HUDEP-2 (cell line): ENCODE measurements at regions not wholly inside any gene's neighbourhood (a gene's known extent, or its start where the extent isn't known, plus 50 kb on each side); places are given as distances from the start of the nearest gene placed in this dataset.
"Not testable (repeated sequence)": the region's sequence is repeated elsewhere in the genome, so short reads cannot be mapped to it uniquely, and the experiment has no call there.

ENCODE experiments used
- DNase-seq, 76 experiments: peaks; one replicate each; lab custom pipeline; 2025; ENCODE audit not compliant: unreplicated experiment in 76 of 76; lab: John Stamatoyannopoulos, UW

DNA sequence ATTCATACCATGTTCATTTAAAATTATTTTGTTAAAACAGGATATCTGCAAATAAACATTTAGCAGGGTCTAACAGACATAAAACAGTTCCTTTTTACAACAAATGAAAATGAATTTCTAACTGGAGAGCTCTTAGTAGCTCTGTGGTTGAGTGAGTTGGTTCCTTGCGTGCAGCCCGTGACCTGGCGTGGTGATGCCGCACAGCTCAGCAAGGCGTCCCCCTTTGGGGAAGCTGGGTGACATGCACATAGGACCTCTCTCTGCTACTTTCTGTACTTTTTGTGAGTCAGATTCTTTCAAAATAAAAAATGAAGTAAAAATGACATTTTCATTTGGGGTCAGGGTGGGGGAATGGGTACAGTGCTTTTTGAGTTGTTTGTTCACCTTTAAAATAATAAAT, 75.9 kb downstream of the NPIPB11 start:
- not testable (repeated sequence) for DNase-seq

DNA sequence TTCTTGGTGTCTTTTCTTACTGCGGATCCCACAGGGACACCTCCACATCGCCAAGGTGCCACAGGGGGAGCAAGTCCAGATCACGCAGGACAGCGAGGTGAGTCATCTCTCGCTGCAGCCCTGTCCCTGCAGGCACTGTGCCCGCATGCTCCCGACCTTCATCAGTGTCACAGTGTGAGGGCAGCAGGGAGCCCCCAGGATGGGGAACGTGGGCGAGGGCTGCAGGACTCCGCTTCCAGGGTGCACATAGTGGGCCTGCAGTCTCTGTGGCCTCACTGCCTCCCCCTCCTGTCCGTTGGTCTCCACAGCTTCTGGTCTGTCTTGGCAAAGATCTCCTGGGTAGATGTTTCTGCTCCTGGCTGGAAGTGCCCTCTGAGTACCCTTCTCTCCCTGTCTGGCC, 78.0 kb downstream of the NPIPB11 start:
- DNase-seq = not testable (repeated sequence)

DNA sequence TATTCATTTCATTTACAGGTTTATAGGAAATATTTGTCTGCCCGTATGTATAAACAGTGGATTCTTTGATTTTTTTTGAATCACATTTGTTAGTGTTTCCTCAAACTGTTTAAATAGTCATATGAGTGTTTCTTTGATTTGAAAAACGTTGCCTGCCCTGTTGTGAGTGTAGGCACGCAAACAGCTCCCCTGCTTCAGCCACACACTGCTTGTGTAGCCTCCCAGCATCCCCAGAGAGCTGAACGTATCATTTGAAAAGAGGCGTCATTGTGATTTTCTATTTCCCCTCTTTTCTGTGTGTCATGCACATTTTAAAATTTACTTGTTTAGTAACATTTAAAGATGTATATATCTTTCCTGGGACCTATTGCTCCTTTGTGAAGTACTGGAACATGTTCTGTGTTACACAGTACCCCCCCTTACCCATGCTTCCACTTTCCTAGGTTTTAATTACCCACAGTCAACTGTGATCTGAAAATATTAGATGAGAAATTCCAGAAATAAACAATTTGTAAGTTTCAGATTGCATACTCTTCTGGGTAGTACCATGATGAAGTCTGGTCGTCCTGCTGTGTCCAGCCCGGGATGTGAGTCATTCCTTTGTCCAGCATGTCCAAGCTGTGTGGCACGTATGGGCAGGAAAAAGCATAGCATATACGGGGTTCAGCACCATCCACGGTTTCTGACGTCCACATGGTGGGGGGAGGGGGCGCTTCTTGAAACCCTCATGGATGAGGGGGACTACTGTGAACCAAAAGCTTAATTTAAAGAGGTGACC, 78.7 kb downstream of the NPIPB11 start:
- not testable (repeated sequence) for DNase-seq

DNA sequence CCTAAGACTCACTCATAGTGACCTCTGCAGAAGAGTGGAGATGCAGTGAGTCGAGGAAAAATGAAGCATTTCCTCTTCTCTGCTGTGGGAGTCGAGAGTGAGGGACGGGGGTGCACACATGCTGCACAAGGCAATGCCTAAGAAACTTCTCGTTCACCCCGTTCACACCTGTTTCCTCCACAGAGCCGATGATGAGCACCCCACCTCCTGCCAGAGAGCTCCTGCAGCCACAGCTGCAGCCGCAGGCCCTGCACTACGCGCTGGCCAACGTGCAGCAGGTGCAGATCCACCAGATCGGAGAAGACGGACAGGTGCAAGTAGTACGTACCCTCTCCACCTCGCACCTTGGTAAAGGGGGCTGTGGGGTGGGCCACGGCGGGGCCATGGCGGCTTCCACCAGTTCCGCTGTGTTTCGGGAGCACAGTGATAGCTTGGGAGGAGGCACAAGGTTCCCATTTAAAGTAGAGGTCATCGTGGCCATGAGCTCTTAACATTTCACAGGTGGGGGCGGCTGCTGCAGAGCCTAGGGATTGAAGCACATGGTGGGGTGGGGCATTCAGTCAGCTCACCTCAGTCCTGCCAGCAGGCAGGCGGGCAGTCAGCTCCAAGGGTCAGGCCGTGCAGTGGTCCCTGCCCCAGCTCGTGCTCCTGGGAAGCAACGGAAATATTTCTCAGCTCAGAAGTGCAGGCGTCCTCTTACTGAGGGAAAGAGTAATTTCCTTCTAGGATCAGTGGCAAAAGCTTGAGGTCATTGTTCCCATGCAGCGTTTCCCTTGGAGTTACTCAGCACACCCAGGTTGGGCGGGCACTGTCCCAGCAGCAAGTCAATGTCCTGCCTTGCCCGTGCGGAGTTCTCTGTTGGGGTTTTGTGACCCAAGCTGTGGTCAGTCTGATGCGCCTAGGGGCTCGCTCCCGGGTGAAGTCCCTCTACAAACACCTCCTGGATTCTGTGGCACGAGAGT, 80.1 kb downstream of the NPIPB11 start:
- not testable (repeated sequence) for DNase-seq

DNA sequence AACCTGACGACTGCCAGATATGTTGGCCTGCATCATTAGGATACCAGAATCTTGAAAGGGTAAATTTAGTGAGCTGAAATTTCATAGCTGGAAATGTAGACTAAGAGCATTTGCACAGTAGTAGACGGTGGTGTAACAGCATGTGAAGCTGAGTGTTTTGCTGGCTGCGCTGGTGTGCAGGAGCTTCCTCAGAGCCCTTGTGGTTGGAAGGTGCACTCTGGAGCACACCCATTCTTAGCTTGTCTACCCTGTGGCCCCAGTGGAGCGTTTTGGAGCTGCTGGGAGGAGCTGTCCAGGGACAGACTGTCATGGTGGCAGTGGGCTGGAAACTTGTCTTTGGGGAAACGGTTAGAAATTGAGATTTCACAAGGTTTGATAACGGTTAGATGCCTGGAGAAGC, 82.8 kb downstream of the NPIPB11 start:
- not testable (repeated sequence) for DNase-seq

DNA sequence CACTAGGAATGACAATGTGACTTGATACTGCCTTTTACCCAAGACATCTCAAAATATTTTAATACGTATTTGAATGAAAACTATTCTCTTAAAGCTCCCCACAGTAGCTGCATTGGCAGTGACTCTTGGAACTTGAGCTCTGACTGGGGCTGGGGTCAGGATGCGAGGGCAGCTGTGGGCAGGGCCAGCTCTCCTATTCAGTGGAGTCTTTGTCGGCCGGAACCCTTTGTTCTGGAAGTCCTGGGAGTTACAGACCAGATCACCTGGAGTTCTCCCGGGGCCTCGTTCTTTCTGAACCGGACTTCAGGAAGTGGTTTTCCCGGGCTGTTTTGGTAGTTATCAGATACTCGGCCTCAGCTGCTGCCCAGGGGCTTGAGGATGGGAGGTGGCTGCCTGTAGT, 84.9 kb downstream of the NPIPB11 start:
- DNase-seq = no peak

DNA sequence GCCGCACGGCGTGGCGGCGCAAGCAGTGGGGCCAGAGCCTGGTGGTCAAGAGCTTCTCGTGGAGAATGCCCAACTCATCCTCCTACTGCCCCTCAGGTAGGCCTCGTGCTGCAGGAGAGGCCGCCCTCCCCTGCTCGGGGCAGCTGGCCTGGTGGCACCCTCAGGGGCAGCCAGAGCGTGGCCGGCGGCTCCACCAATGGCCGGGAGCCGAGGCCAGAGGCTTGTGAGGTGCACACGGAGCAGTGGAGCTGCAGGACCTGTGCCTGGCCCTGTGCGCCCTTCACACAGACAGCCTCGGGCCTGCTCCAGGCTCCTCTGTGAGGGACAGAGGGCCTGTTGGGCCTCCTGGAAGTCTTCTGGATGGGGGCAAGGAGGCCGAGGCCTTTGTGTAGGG, 85.5 kb downstream of the NPIPB11 start:
- DNase-seq = no peak

DNA sequence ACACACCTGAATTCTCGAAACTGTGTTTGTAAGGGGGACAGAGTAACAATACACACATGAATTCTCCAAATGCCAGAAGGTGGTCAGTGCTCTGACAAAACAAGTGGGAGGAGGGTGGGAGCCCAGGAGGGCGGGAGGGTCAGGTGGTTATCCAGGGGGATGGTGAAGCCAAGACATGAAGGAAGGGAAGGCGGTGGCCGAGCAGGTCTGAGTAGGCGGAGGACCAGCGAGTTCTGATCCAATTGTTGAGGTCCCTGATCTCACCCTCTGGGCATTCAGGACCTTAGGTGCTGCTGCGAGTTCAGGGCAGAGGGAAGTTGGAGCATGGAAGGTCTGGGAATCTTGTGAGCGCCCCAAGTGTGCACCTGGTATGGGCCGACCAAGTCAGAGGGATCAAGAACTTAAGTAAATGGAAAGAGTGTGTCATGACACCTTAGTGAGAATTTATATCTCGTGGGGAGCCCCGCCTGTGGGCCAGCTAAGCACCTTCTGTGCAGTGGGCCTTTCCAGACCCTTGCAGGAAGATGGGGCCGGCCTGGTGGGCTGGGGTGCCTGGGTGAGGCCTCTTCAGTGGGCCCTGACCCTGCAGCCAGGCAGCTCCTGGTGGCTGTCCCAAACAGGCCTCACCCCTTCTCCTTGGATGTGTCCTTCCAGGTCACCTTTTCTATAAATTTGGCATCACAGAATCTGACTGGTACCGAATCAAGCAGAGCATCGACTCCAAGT, 86.1 kb downstream of the NPIPB11 start:
- no peak for DNase-seq

DNA sequence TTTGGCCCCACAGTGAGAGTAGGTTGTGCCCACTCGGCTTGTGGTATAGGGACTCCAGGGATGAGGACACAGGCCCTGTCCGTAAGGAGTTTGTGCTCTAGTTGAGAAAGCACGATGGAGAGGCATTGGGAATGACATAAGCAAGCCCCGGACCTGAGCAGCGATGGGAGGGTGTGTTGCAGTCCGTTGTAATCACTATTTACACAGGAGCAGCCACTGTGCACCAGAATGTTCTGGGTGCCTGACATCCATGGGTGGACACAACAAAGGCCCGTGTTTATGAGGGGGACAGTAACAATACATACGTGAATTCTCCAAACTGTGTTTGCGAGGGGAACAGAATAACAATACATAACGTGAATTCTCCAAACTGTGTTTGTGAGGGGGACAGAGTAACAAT, 86.8 kb downstream of the NPIPB11 start:
- DNase-seq = no peak

DNA sequence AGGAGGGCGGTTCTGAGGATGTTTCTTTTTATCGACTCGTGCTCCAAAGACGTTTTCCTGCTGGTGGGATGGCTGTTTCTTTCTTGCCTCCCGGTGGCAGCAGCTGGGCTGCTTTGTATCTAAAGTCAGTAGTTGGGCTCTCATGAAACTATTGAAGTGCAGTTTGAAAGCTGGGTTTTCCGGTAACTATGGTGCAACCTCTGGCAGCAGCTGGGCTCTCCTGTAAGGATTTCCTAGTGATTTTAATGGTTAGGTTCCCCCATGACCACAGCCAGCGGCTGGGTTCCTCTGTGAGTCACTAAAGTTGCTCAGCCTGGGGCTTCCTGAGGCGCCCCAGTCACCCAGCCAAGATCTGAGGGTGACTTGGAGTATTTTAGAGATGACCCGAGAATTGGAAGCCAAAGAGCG, 87.9 kb downstream of the NPIPB11 start:
- not testable (repeated sequence) for DNase-seq

DNA sequence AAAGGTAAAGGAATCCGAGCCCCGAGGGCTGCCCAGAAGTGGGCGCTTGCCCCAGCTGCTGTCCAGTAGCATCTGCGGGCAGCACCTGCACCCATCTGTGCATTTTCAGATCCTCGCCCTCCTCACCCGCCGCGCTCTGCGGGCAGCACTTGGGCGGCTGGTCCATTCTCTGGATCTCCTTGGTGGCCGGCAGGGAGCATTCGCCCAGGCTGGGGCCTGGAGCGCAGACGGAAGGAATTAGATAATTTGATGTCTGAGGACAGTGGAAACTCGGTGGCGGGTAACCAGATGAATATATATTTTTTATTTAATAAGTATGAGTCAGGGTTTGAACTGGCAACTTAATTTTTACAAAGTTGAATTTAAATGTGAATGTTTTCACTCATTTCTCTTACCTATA, 88.5 kb downstream of the NPIPB11 start:
- DNase-seq = peak in 3 of 76 experiments; percentile 4 to 5 (median 4)

DNA sequence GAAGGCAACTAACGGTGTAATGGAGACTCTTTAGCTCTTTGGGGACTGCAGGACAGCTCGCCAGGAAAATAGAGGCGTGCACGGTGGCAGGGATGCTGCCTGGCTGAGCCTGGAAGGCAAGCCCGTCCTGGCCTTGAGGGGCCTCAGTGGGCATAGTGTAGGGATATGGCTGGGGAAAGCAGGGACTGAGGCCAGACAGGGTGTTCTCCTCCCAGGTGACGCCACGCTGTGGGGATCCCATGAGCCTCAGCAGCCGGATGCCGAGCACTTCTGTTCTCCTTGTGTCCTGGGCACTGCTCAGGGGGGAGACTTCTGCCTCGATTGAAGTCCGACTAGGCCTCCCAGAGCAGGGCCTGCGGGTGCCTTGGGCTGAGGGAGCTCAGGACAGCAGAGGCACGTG, 89.2 kb downstream of the NPIPB11 start:
- DNase-seq = no peak

DNA sequence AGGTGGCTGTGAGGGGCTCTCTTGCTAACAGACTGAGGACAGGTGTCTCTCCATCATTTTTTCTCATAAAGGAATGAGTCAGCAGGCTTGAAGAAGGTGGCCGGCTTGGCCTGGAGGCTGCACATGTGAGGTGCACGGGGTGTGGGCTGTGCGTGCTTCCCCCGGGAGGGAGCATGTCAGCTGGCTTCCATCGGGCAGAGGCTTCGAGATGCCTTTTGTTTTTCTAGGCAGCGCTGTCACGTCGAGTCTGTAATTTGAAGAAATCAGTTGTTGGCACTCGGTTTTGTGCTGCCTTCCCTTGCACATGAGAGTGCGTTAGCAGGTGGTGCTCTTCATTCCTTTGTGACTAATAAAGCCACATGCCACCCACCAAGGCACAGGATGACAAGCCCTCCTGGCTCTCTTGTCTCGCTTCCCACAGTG, 89.7 kb downstream of the NPIPB11 start:
- DNase-seq = no peak

DNA sequence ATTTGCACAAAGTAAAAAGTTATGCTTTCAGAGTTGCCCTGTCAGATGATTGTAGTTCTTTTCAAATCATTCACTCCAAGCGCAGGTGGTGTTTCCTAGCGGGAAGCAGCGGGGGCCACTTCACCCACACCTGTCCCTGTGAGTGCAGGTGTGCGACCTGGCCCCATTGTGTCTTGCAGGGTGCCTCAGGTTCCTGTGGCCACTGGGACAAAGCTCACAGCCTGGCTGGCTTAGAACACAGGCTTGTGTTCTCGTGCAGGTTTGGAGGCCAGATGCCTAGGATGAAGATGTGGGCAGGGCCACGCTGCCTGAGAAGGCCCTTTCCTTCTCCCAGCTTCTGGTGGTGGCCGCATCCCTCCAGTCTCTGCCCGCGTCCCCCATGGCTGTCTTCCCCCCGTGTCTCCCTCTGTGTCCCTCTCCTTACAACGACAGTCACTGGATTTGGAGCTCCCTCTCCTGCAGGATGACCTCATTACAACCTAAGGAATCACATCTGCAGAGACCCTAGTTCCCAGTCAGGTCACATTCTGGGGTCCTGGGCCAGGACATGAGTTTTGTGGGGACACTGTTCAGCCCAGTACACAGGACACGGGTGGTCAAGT, 90.5 kb downstream of the NPIPB11 start:
- DNase-seq = no peak

DNA sequence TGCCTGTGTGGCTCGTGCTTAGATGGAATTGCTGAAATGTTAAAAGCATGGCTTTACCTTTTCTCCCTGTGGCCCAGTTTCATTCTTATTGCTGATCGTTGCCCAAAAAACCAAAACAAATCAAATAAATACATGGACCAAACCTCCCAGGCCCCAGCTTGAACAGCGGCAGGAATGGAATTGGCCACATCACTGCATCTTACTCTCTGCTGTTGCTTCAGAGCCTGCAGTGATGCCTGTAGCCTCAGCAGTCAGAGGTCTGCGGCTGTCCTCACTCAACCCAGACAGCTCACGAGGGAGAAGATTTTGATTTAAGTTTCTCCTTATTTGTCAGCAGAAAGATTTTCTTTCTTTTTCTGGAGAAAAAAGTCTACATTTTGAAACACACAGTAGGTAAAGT, 91.5 kb downstream of the NPIPB11 start:
- DNase-seq = no peak

DNA sequence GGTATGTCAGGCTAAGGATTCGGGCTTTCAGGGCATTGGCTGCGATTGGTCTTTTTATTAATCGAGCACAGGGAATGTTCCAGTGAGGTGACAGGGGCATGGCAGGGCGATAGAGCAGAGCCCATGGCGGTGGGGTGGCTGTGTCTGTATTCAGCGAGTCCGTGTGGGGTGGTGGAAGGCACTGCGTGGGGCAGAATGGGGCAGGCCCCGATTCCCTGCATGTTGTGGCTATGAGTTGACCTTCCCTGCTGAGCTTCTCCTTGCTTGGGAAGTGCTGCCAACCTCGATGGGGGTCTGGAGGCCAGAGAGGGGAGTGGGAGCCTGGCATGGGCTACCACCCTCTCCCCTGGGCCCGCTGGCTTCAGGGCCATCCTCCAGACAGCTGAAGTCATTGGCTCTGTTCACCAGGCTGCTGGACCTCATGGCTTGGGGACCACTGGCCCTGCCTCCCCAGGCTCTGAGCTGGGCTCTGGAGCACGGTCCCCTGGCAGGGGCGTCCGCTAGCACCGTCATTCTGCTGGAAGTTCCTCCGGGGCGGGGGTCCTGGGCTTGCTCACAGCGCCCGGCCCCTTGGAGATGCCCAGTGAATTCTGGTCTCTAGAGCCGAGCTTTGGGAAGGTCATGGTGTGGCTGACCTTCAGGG, 92.1 kb downstream of the NPIPB11 start:
- no peak for DNase-seq

DNA sequence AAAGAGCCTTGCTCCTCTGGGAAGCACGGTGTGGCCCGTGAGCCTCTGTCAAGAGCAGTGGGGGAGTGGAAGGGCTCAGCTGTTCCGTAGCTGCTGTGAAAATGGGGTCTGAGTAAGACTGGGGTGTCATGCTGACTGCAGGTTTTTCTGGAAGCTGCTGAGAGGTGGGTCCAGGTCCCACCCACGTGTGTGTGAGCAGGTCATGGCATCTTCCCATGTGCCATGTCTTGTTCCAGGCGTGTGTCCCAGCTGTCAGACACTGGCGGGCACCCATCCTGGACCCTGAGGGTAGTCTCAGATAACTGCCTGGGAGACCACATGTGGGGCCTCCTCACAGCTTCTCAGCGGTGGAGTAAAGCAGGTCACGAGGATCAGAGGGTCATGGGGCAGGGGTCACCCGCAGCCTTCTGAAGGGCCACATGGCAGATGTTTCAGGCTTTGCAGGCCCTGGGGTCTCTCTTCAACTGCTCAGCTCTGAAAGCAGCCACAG, 92.9 kb downstream of the NPIPB11 start:
- no peak for DNase-seq

DNA sequence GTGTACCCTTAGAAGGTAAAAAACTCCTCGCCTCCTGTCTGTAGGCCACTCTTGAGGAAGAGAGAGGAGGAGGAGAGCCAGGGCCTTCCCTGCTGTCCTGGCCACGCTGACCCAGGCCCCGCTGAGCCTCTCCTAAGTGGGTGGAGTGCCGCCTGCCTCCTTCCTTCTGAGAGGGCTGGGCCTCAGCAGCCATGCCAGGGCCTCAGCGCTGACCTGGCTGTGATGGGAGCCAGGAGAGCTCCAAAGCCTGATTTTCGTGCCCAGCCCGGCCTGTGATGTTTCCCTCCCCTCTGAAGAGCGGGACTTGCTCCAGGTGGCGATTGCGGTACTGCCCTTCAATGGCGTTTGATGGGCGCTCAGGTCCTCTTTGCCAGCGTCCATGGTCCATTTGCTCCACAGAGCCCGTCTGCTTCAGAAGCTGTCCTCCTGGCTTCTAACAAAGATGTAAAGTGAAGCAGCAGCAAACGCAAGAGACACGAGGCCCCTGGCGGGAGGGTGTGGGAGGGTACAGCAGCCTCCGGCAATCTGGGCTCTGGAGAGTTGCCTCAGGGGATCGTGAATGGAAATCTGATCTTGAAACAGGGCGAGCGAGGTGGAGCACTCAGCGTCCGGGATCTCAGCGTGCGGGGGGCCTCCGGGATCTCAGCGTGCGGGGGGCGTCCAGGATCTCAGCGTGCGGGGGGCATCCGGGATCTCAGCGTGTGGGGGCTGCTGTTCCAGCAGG, 93.5 kb downstream of the NPIPB11 start:
- no peak for DNase-seq

DNA sequence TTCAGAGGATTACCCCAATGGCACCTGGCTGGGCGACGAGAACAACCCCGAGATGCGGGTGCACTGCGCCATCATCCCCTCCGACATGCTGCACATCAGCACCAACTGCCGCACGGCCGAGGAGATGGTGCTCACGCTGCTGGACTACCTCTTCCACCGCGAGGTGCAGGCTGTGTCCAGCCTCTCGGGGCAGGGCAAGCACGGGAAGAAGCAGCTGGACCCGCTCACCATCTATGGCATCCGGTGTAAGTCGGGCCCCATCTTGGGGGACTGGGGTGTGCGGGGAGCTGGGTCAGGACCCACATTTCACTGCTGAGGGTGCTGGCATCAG, 94.2 kb downstream of the NPIPB11 start:
- not testable (repeated sequence) for DNase-seq
